ENCODE measurements at regions not wholly inside any gene's neighbourhood (a gene's known extent, or its start where the extent isn't known, plus 50 kb on each side); places are given as distances from the start of the nearest gene placed in this dataset.

DNA sequence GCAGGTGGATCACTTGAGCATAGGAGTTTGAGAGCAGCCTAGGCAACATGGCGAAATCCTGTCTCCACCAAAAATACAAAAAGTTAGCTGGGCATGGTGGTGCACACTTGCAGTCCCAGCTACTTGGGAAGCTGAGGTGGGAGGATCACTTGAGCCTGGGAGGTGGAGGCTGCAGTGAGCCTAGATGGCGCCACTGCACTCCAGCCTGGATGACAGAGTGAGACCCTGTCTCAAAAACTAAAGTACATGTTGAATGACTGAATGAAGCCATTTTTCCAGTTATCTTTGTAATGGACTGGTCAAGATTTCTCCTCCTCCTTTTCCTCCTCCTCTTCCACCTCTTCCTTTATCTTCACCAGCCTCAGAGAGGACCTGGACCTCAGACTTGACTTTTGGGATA is 272.0 kb downstream of the SMAD2 start:
- TF ChIP-seq, protein P1, sequence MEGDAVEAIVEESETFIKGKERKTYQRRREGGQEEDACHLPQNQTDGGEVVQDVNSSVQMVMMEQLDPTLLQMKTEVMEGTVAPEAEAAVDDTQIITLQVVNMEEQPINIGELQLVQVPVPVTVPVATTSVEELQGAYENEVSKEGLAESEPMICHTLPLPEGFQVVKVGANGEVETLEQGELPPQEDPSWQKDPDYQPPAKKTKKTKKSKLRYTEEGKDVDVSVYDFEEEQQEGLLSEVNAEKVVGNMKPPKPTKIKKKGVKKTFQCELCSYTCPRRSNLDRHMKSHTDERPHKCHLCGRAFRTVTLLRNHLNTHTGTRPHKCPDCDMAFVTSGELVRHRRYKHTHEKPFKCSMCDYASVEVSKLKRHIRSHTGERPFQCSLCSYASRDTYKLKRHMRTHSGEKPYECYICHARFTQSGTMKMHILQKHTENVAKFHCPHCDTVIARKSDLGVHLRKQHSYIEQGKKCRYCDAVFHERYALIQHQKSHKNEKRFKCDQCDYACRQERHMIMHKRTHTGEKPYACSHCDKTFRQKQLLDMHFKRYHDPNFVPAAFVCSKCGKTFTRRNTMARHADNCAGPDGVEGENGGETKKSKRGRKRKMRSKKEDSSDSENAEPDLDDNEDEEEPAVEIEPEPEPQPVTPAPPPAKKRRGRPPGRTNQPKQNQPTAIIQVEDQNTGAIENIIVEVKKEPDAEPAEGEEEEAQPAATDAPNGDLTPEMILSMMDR (conservative IDR thresholded peaks at IDR 0.05 in 1 of 2, IDR thresholded peaks at IDR 0.05 in 1 of 2; ENCODE audit: extremely low read depth in 1 of 2, insufficient read depth in 1 of 2, low read depth in 1 of 2, low read length in 2 of 2): no peak
- no peak for TF ChIP-seq EZH2 (IDR thresholded peaks at IDR 0.05; ENCODE audit: borderline replicate concordance, low read length)
